HEK293T (cell line): ENCODE measurements at regions not wholly inside any gene's neighbourhood (a gene's known extent, or its start where the extent isn't known, plus 50 kb on each side); places are given as distances from the start of the nearest gene placed in this dataset.

Experiments used
- CTCF ChIA-PET: fragments of 350-600 bp; formaldehyde crosslinking; extraction: SDS; loops from one replicate; lab custom pipeline; 2021; ENCODE audit warnings: antibody characterized with exemption, inconsistent platforms; lab: Yijun Ruan, JAX
- POLR2A ChIA-PET: fragments of 350-600 bp; formaldehyde crosslinking; extraction: SDS; loops from one replicate; lab custom pipeline; 2020; ENCODE audit warnings: antibody characterized with exemption, inconsistent platforms; lab: Yijun Ruan, JAX
- DNase-seq: peaks from one replicate; pipeline ENCODE4 v3.0.0; 2012; ENCODE audit warnings: mixed read lengths; ENCODE audit errors: extremely low spot score
- ARNT ChIP-seq: fragments of 450-650 bp; IDR thresholded peaks from 2 replicates; pipeline ENCODE4 v1.6.1; 2017; ENCODE audit warnings: mild to moderate bottlenecking
- BHLHE40 ChIP-seq: fragments of 450-650 bp; IDR thresholded peaks from 2 replicates; pipeline ENCODE4 v1.6.1; 2016; ENCODE audit warnings: mild to moderate bottlenecking, moderate library complexity, borderline replicate concordance
- CTBP1 ChIP-seq: fragments of 450-650 bp; IDR thresholded peaks from 2 replicates; pipeline ENCODE4 v1.6.1; 2016; ENCODE audit warnings: borderline replicate concordance
- ELF4 ChIP-seq: fragments of 450-650 bp; IDR thresholded peaks from 2 replicates; pipeline ENCODE4 v1.6.1; 2017; ENCODE audit warnings: antibody characterized with exemption
- FOXA1 ChIP-seq: fragments of 450-650 bp; IDR thresholded peaks from 2 replicates; pipeline ENCODE4 v1.6.1; 2016; ENCODE audit warnings: mild to moderate bottlenecking
- FOXK2 ChIP-seq: fragments of 450-650 bp; IDR thresholded peaks from 2 replicates; pipeline ENCODE4 v1.6.1; 2016; ENCODE audit warnings: mild to moderate bottlenecking
- FOXM1 ChIP-seq: fragments of 450-650 bp; IDR thresholded peaks from 2 replicates; pipeline ENCODE4 v1.6.1; 2017; ENCODE audit warnings: mild to moderate bottlenecking, borderline replicate concordance
- HDGF ChIP-seq: fragments of 450-650 bp; IDR thresholded peaks from 2 replicates; pipeline ENCODE4 v1.6.1; 2017; ENCODE audit warnings: antibody characterized with exemption, borderline replicate concordance
- L3MBTL2 ChIP-seq: fragments of 450-650 bp; conservative IDR thresholded peaks from 2 replicates; pipeline ENCODE4 v1.6.1; 2016; ENCODE audit warnings: mild to moderate bottlenecking
- LEF1 ChIP-seq: fragments of 450-650 bp; IDR thresholded peaks from 2 replicates; pipeline ENCODE4 v1.6.1; 2017; ENCODE audit warnings: mild to moderate bottlenecking, borderline replicate concordance
- NFRKB ChIP-seq: fragments of 450-650 bp; IDR thresholded peaks from 2 replicates; pipeline ENCODE4 v1.6.1; 2016; ENCODE audit warnings: mild to moderate bottlenecking, moderate library complexity
- PKNOX1 ChIP-seq: fragments of 450-650 bp; IDR thresholded peaks from 2 replicates; pipeline ENCODE4 v1.6.1; 2016
- SP1 ChIP-seq: fragments of 450-650 bp; IDR thresholded peaks from 2 replicates; pipeline ENCODE4 v1.6.1; 2017
- SUZ12 ChIP-seq: fragments of 450-650 bp; IDR thresholded peaks from 2 replicates; pipeline ENCODE4 v1.6.1; 2016; ENCODE audit warnings: mild to moderate bottlenecking
- TARDBP ChIP-seq: fragments of 450-650 bp; IDR thresholded peaks from 2 replicates; pipeline ENCODE4 v1.6.1; 2016
- ZNF384 ChIP-seq: fragments of 450-650 bp; IDR thresholded peaks from 2 replicates; pipeline ENCODE4 v1.6.1; 2016

- ChIA-PET CTCF (interaction anchor here (0.7 to 1.9 kb wide), 2 partner anchors 284 to 287 kb away, joined by 4 to 5 read pairs; no protein-coding TSS in a partner anchor), POLR2A (no interaction called here)
- TF ChIP-seq ELF4, result no peak
- no peak for TF ChIP-seq FOXA1
Observed at GRCh38 chr6:12609751-12610150, 106.8 kb upstream of the PHACTR1 start.

GRCh38 chr6:12610862-12611261 lies 105.7 kb upstream of the PHACTR1 start:
- DNase-seq, result no peak
- ChIA-PET CTCF (interaction anchor here (1.9 kb wide), 1 partner anchor 283 kb away, joined by 5 read pairs; no protein-coding TSS in a partner anchor), POLR2A (no interaction called here)
- TF ChIP-seq BHLHE40 (no peak), FOXA1 (no peak), L3MBTL2 (no peak), CTBP1 (no peak), ARNT (no peak), FOXM1 (no peak), HDGF (no peak), FOXK2 (no peak), SP1 (no peak), NFRKB (no peak), ZNF384 (no peak), PKNOX1 (no peak), ELF4 (no peak), SUZ12 (no peak), TARDBP (no peak), LEF1 (no peak)

More at GRCh38 chr6:12609751-12610150, 106.8 kb upstream of the PHACTR1 start:
- DNase-seq, result no peak

- ChIA-PET POLR2A (no interaction called here), CTCF (no interaction called here)
- DNase-seq, result no peak
- TF ChIP-seq LEF1, result no peak
- TF ChIP-seq SP1, result no peak
Observed at GRCh38 chr6:12613811-12614210, 102.8 kb upstream of the PHACTR1 start.

GRCh38 chr6:12614456-12614855 lies 102.1 kb upstream of the PHACTR1 start:
- TF ChIP-seq ZNF384 (no peak), NFRKB (no peak), HDGF (no peak), L3MBTL2 (no peak), SP1 (no peak), FOXA1 (no peak), FOXK2 (no peak), CTBP1 (no peak), PKNOX1 (no peak), ELF4 (no peak)
- CTCF ChIA-PET, result no interaction called here
- POLR2A ChIA-PET, result no interaction called here
- no peak for DNase-seq

- ChIA-PET POLR2A (no interaction called here), CTCF (interaction anchor here (0.9 to 1.2 kb wide), 2 partner anchors 26 to 275 kb away, joined by 3 read pairs; no protein-coding TSS in a partner anchor)
Observed at GRCh38 chr6:12618296-12618695, 98.3 kb upstream of the PHACTR1 start.

GRCh38 chr6:12621754-12622153 lies 94.8 kb upstream of the PHACTR1 start:
- DNase-seq, result no peak
- ChIA-PET CTCF (interaction anchor here (0.6 kb wide), 1 partner anchor 1062 kb away, joined by 3 read pairs; no protein-coding TSS in a partner anchor), POLR2A (no interaction called here)
- TF ChIP-seq PKNOX1, result no peak
- TF ChIP-seq SP1, result no peak
- TF ChIP-seq TARDBP, result no peak
- no peak for TF ChIP-seq BHLHE40
- no peak for TF ChIP-seq FOXA1
- TF ChIP-seq SUZ12, result no peak
- no peak for TF ChIP-seq CTBP1
- no peak for TF ChIP-seq L3MBTL2

More at GRCh38 chr6:12618296-12618695, 98.3 kb upstream of the PHACTR1 start:
- no peak for DNase-seq
- TF ChIP-seq ARNT, result no peak
- TF ChIP-seq L3MBTL2, result no peak
- no peak for TF ChIP-seq NFRKB
- no peak for TF ChIP-seq FOXA1
- no peak for TF ChIP-seq ELF4
- TF ChIP-seq SP1, result no peak
- no peak for TF ChIP-seq LEF1
- no peak for TF ChIP-seq HDGF
- TF ChIP-seq FOXK2, result no peak
- TF ChIP-seq ZNF384, result no peak
- no peak for TF ChIP-seq TARDBP
- no peak for TF ChIP-seq BHLHE40
- TF ChIP-seq PKNOX1, result no peak
- no peak for TF ChIP-seq CTBP1
- no peak for TF ChIP-seq FOXM1
- TF ChIP-seq SUZ12, result no peak
